IMR-90 (cell line): ENCODE measurements at regions not wholly inside any gene's neighbourhood (a gene's known extent, or its start where the extent isn't known, plus 50 kb on each side); places are given as distances from the start of the nearest gene placed in this dataset.

Experiments used
- ATAC-seq: fragments of 200-7000 bp; cut with Tn5 transposase; 2 replicates; pipeline ENCODE4 v1.9.1; 2020; ENCODE audit warnings: low read depth, mild to moderate bottlenecking, moderate library complexity
- BruUV-seq: library from RNA; stranded (reverse); fragments of 400-500 nt; replicated peaks from 2 replicates; lab custom pipeline; 2021; lab: Mats Ljungman, UMichigan
- CTCF ChIA-PET: fragments of 300-600 bp; formaldehyde crosslinking; extraction: SDS; loops from one replicate; lab custom pipeline; 2021; ENCODE audit warnings: antibody characterized with exemption; lab: Yijun Ruan, JAX
- POLR2A ChIA-PET: fragments of 300-600 bp; sonication (Branson Sonifier 250); formaldehyde crosslinking; loops from one replicate; lab custom pipeline; 2022; ENCODE audit warnings: antibody characterized with exemption; ENCODE audit not compliant: unreplicated experiment; lab: Charles Lee
- DNase-seq: peaks from one replicate; pipeline ENCODE4 v3.0.0; 2013
- H2AFZ ChIP-seq: replicated peaks from 2 replicates; pipeline ENCODE3; 2013; ENCODE audit warnings: low read length, mild to moderate bottlenecking; ENCODE audit not compliant: poor library complexity
- H2AK5ac ChIP-seq: 2 replicates; pipeline ENCODE4 v1.6.1; 2013; ENCODE audit warnings: low read depth, low read length, inconsistent platforms
- H2AK9ac ChIP-seq: replicated peaks from 2 replicates; pipeline ENCODE3; 2013; ENCODE audit warnings: mild to moderate bottlenecking, low read depth, low read length, moderate library complexity; ENCODE audit not compliant: poor library complexity
- H2BK120ac ChIP-seq: 2 replicates; pipeline ENCODE4 v1.6.1; 2013; ENCODE audit warnings: low read depth, low read length, inconsistent platforms
- H2BK15ac ChIP-seq: 3 replicates; pipeline ENCODE4 v1.6.1; 2013; ENCODE audit warnings: low read depth, low read length, inconsistent platforms
- H2BK20ac ChIP-seq: 2 replicates; pipeline ENCODE4 v1.6.1; 2013; ENCODE audit warnings: low read depth, mild to moderate bottlenecking, inconsistent platforms, low read length, moderate library complexity
- H2BK5ac ChIP-seq: 2 replicates; pipeline ENCODE4 v1.6.1; 2013; ENCODE audit warnings: mild to moderate bottlenecking, low read depth, low read length, inconsistent platforms; ENCODE audit not compliant: poor library complexity, severe bottlenecking
- H3K14ac ChIP-seq: replicated peaks from 2 replicates; pipeline ENCODE4 v1.6.1; 2013; ENCODE audit warnings: low read depth, low read length, inconsistent platforms
- H3K18ac ChIP-seq: 2 replicates; pipeline ENCODE4 v1.6.1; 2013; ENCODE audit warnings: low read depth, low read length, control low read depth
- H3K23ac ChIP-seq: 2 replicates; pipeline ENCODE4 v1.6.1; 2013; ENCODE audit warnings: low read depth, low read length, inconsistent platforms
- H3K27ac ChIP-seq: 2 replicates; pipeline ENCODE4 v1.5.1; 2013; ENCODE audit warnings: mild to moderate bottlenecking, control low read depth, low read length; ENCODE audit not compliant: insufficient read depth
- H3K27me3 ChIP-seq: 2 replicates; pipeline ENCODE4 v1.6.1; 2013; ENCODE audit warnings: low read length; ENCODE audit not compliant: control insufficient read depth, insufficient read depth
- H3K36me3 ChIP-seq: 2 replicates; pipeline ENCODE4 v1.6.1; 2013; ENCODE audit warnings: low read length, mixed read lengths; ENCODE audit not compliant: control insufficient read depth, insufficient read depth
- H3K4ac ChIP-seq: 2 replicates; pipeline ENCODE4 v1.6.1; 2013; ENCODE audit warnings: low read depth, low read length, inconsistent platforms
- H3K4me1 ChIP-seq: 2 replicates; pipeline ENCODE4 v1.6.1; 2013; ENCODE audit warnings: low read length, mixed read lengths; ENCODE audit not compliant: control insufficient read depth, insufficient read depth
- H3K4me2 ChIP-seq: 2 replicates; pipeline ENCODE4 v1.6.1; 2013; ENCODE audit warnings: low read depth, mild to moderate bottlenecking, control low read depth, low read length, moderate library complexity
- H3K4me3 ChIP-seq: 2 replicates; pipeline ENCODE4 v1.5.1; 2013; ENCODE audit warnings: low read depth, mild to moderate bottlenecking, control low read depth, low read length, moderate library complexity; ENCODE audit not compliant: insufficient read depth
- H3K56ac ChIP-seq: 2 replicates; pipeline ENCODE4 v1.6.1; 2013; ENCODE audit warnings: low read length, inconsistent platforms; ENCODE audit not compliant: insufficient read depth; ENCODE audit errors: extremely low read depth
- H3K79me1 ChIP-seq, 2 experiments: 2 replicates each; pipeline ENCODE4 v1.6.1; 2013; ENCODE audit warnings: low read length in 2 of 2, inconsistent platforms in 1 of 2, low read depth in 1 of 2
- H3K9ac ChIP-seq: 2 replicates; pipeline ENCODE4 v1.6.1; 2013; ENCODE audit warnings: low read depth, low read length, control low read depth
- H3K9me1 ChIP-seq: 2 replicates; pipeline ENCODE4 v1.6.1; 2013; ENCODE audit warnings: low read length, inconsistent platforms; ENCODE audit not compliant: insufficient read depth
- H3K9me3 ChIP-seq: 2 replicates; pipeline ENCODE4 v1.6.1; 2013; ENCODE audit warnings: low read length; ENCODE audit not compliant: control insufficient read depth, insufficient read depth
- H4K20me1 ChIP-seq: 2 replicates; pipeline ENCODE4 v1.6.1; 2013; ENCODE audit warnings: low read length, inconsistent platforms; ENCODE audit not compliant: insufficient read depth
- H4K5ac ChIP-seq: 2 replicates; pipeline ENCODE4 v1.6.1; 2013; ENCODE audit warnings: mild to moderate bottlenecking, low read depth, low read length, control low read depth
- H4K8ac ChIP-seq, 2 experiments: 2 replicates each; pipeline ENCODE4 v1.6.1; 2013; ENCODE audit warnings: low read depth in 2 of 2, low read length in 2 of 2, control low read depth in 1 of 2, inconsistent platforms in 1 of 2
- H4K91ac ChIP-seq: 2 replicates; pipeline ENCODE4 v1.6.1; 2013; ENCODE audit warnings: low read depth, low read length, inconsistent platforms; ENCODE audit not compliant: insufficient read depth
- BHLHE40 ChIP-seq: fragments of 150-350 bp; IDR thresholded peaks from 2 replicates; pipeline ENCODE4 v1.6.1; 2016; ENCODE audit warnings: mild to moderate bottlenecking, low read depth, low read length
- CEBPB ChIP-seq: IDR thresholded peaks from 2 replicates; pipeline ENCODE4 v1.6.1; 2012; ENCODE audit warnings: low read depth, low read length, improper control_type of control experiment
- CHD1 ChIP-seq: IDR thresholded peaks from 2 replicates; pipeline ENCODE4 v1.6.1; 2012; ENCODE audit warnings: low read depth, low read length, improper control_type of control experiment
- FOS ChIP-seq: fragments of 150-350 bp; IDR thresholded peaks from 2 replicates; pipeline ENCODE4 v1.6.1; 2016; ENCODE audit warnings: low read depth, low read length
- MAFK ChIP-seq: IDR thresholded peaks from 2 replicates; pipeline ENCODE4 v1.6.1; 2012; ENCODE audit warnings: low read depth, low read length, improper control_type of control experiment
- MAZ ChIP-seq: IDR thresholded peaks from 2 replicates; pipeline ENCODE4 v1.6.1; 2012; ENCODE audit warnings: low read depth, mild to moderate bottlenecking, low read length, improper control_type of control experiment, moderate library complexity, borderline replicate concordance
- MXI1 ChIP-seq: IDR thresholded peaks from 2 replicates; pipeline ENCODE4 v1.6.1; 2012; ENCODE audit warnings: low read depth, mild to moderate bottlenecking, low read length, moderate library complexity, borderline replicate concordance
- NFE2L2 ChIP-seq: fragments of 150-350 bp; IDR thresholded peaks from 2 replicates; pipeline ENCODE4 v1.6.1; 2016; ENCODE audit warnings: low read depth, mild to moderate bottlenecking, low read length
- POLR2A ChIP-seq: IDR thresholded peaks from 2 replicates; pipeline ENCODE4 v1.6.1; 2012; ENCODE audit warnings: mild to moderate bottlenecking, low read depth, low read length
- RAD21 ChIP-seq: IDR thresholded peaks from 2 replicates; pipeline ENCODE4 v1.6.1; 2012; ENCODE audit warnings: low read length, improper control_type of control experiment
- RCOR1 ChIP-seq: IDR thresholded peaks from 2 replicates; pipeline ENCODE4 v1.6.1; 2012; ENCODE audit warnings: mild to moderate bottlenecking, low read length, improper control_type of control experiment; ENCODE audit not compliant: insufficient replicate concordance
- RFX5 ChIP-seq: IDR thresholded peaks from 2 replicates; pipeline ENCODE4 v1.8.0; 2012; ENCODE audit warnings: low read depth, mild to moderate bottlenecking, low read length, moderate library complexity
- SMC3 ChIP-seq: fragments of 150-350 bp; IDR thresholded peaks from 2 replicates; pipeline ENCODE4 v1.6.1; 2016; ENCODE audit warnings: low read depth, mild to moderate bottlenecking, antibody characterized with exemption, low read length, moderate library complexity
- whole genome bisulfite sequencing, 2 experiments: methylation state at CpG; one replicate each; pipeline versions ENCODE4 v1.1.5 to v1.1.7; 2013; ENCODE audit warnings: missing lambda C conversion rate in 2 of 2; ENCODE audit not compliant: insufficient read length in 1 of 2; ENCODE audit errors: extremely low coverage in 2 of 2; 5-methylcytosine and 5-hydroxymethylcytosine counted together
- dilution Hi-C: fragments of 300-500 bp; cut with HindIII; formaldehyde crosslinking; loops from one replicate; pipeline ENCODE4 v1.14.3; 2018; ENCODE audit warnings: low sequenced_read_pairs; ENCODE audit not compliant: unreplicated experiment
- in situ Hi-C: fragments of 300-500 bp; cut with MboI; formaldehyde crosslinking; loops from 3 replicates; pipeline ENCODE4 v1.14.3; 2019; ENCODE audit warnings: low sequenced_read_pairs, inconsistent platforms, mixed read lengths
- intact Hi-C: fragments of 100-400 bp; cut with micrococcal nuclease; formaldehyde crosslinking; loops from 2 replicates; pipeline ENCODE4 v1.10.0; 2022
- TF ChIP-seq, protein P1 (sequence below): fragments of 150-350 bp; IDR thresholded peaks from 2 replicates; pipeline ENCODE4 v1.6.1; 2016; ENCODE audit warnings: low read depth, mild to moderate bottlenecking, low read length, moderate library complexity, borderline replicate concordance
- TF ChIP-seq, protein P2 (sequence below): conservative IDR thresholded peaks from 2 replicates; pipeline ENCODE4 v1.5.1; 2012; ENCODE audit warnings: mild to moderate bottlenecking, low read depth, low read length, improper control_type of control experiment
- TF ChIP-seq, protein P3 (sequence below): fragments of 150-350 bp; IDR thresholded peaks from 2 replicates; pipeline ENCODE4 v1.6.1; 2017; ENCODE audit warnings: mild to moderate bottlenecking, antibody characterized with exemption, low read length, low read depth

DNA sequence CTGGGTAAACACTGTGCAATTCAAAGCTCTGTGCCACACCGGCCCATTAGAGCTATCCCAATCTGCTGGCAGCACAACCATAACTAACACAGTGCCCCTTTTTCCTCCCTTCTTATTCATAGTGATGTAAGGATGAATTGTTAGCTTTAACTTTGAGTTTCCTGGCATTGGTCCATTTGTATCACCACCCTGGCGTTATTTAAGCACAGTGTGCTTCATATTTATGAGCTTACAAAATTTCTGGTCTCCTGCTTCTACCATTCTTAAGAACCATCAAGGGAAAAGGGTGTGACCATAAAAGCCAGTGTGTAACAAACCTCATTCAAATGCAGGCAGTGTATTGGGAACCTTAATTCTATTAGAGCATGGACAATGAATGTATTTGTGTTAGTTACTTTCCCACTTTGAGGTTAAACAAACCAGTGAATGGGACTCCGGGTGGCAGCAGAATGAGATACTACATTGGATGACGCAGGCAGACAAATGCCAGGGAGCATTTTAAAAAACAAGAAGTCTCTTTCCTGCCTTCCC lies 222.6 kb downstream of the TMEM161B start:
- Histone ChIP-seq H2BK120ac (no peak overlapping the region), H4K5ac (no peak overlapping the region), H2BK15ac (no peak overlapping the region), H3K9me3 (peaks cover 3% of the 10 kb centered on the region; the same call in 1 of the 2 replicates), H3K23ac (no peak overlapping the region), H2AK9ac (no peak overlapping the region), H3K36me3 (no peaks in the 10 kb centered on the region), H2BK5ac (no peak overlapping the region), H2AFZ (no peak overlapping the region), H4K8ac (no peak overlapping the region), H3K9ac (no peak overlapping the region), H3K79me1 (no peaks in the 10 kb centered on the region), H3K4ac (no peak overlapping the region), H3K4me2 (no peak overlapping the region), H3K4me1 (no peaks in the 10 kb centered on the region), H4K91ac (no peak overlapping the region), H3K14ac (no peak overlapping the region), H3K9me1 (no peaks in the 10 kb centered on the region), H4K20me1 (no peaks in the 10 kb centered on the region), H3K18ac (no peak overlapping the region), H2BK20ac (no peak overlapping the region), H3K56ac (no peak overlapping the region), H2AK5ac (no peak overlapping the region), H3K27ac (no peak overlapping the region), H3K27me3 (no peaks in the 10 kb centered on the region), H3K4me3 (no peak overlapping the region)
- ChIA-PET CTCF (no interaction called here), POLR2A (no interaction called here)
- dilution Hi-C loops (no loop called here), in situ Hi-C loops (no loop called here), intact Hi-C loops (no loop called here)
- TF ChIP-seq MXI1: no peak
- TF ChIP-seq CHD1: no peak
- TF ChIP-seq SMC3: no peak
- TF ChIP-seq CEBPB: no peak
- TF ChIP-seq MAFK: no peak
- TF ChIP-seq RCOR1: no peak
- TF ChIP-seq, protein P1, sequence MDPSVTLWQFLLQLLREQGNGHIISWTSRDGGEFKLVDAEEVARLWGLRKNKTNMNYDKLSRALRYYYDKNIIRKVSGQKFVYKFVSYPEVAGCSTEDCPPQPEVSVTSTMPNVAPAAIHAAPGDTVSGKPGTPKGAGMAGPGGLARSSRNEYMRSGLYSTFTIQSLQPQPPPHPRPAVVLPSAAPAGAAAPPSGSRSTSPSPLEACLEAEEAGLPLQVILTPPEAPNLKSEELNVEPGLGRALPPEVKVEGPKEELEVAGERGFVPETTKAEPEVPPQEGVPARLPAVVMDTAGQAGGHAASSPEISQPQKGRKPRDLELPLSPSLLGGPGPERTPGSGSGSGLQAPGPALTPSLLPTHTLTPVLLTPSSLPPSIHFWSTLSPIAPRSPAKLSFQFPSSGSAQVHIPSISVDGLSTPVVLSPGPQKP: no peak
- no peak for TF ChIP-seq FOS
- no peak for TF ChIP-seq BHLHE40
- no peak for TF ChIP-seq RFX5
- TF ChIP-seq, protein P2, sequence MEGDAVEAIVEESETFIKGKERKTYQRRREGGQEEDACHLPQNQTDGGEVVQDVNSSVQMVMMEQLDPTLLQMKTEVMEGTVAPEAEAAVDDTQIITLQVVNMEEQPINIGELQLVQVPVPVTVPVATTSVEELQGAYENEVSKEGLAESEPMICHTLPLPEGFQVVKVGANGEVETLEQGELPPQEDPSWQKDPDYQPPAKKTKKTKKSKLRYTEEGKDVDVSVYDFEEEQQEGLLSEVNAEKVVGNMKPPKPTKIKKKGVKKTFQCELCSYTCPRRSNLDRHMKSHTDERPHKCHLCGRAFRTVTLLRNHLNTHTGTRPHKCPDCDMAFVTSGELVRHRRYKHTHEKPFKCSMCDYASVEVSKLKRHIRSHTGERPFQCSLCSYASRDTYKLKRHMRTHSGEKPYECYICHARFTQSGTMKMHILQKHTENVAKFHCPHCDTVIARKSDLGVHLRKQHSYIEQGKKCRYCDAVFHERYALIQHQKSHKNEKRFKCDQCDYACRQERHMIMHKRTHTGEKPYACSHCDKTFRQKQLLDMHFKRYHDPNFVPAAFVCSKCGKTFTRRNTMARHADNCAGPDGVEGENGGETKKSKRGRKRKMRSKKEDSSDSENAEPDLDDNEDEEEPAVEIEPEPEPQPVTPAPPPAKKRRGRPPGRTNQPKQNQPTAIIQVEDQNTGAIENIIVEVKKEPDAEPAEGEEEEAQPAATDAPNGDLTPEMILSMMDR: no peak
- TF ChIP-seq POLR2A: no peak
- TF ChIP-seq NFE2L2: no peak
- TF ChIP-seq, protein P3, sequence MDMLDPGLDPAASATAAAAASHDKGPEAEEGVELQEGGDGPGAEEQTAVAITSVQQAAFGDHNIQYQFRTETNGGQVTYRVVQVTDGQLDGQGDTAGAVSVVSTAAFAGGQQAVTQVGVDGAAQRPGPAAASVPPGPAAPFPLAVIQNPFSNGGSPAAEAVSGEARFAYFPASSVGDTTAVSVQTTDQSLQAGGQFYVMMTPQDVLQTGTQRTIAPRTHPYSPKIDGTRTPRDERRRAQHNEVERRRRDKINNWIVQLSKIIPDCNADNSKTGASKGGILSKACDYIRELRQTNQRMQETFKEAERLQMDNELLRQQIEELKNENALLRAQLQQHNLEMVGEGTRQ: no peak
- no peak for TF ChIP-seq MAZ
- TF ChIP-seq RAD21: no peak
- DNase-seq: no peak
- no peak for ATAC-seq
- no TSS peak for BruUV-seq
- WGBS, 2 experiments: no CpG with 5 or more reads among the region's 4 CpGs
